Astrocyte of the cerebellum (primary cell): ENCODE measurements at regions not wholly inside any gene's neighbourhood (a gene's known extent, or its start where the extent isn't known, plus 50 kb on each side); places are given as distances from the start of the nearest gene placed in this dataset.

Source experiments
- DNase-seq: peaks from one replicate; pipeline ENCODE4 v3.0.0-alpha.2; 2011; ENCODE audit warnings: low read depth
- H3K4me3 ChIP-seq: 2 replicates; pipeline ENCODE4 v1.5.1; 2011; ENCODE audit warnings: mild to moderate bottlenecking, low read depth, low read length, moderate library complexity
- CTCF ChIP-seq: IDR thresholded peaks from 2 replicates; pipeline ENCODE4 v1.5.1; 2012; ENCODE audit warnings: low read length, low read depth, moderate library complexity, mild to moderate bottlenecking; ENCODE audit errors: missing control alignments
- in situ Hi-C: cut with HindIII; loops from 2 replicates; pipeline ENCODE4 v1.10.0; 2017; ENCODE audit warnings: low sequenced_read_pairs

DNA sequence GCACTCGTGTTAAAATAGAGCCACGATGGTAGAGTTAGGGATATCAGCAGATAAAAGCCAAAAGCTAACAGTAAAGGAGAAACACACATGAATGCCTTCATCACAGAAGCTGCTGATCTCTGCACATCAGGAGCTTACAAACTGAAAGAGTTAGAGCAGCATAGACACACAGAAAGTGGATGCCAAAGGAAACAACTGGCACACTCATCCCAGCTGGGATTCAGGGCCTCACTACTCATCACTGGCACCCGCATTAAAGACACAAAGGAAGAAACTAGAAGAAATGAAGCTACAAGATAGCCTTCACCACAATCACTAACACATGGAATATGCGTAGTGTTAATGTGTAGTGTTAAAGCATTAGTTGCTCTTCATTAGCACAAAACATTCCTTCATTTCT lies 156.4 kb upstream of the TBL1X start:
- DNase-seq: no peak
- in situ Hi-C loops: no loop called here
- TF ChIP-seq CTCF: no peak
- no peak overlapping the region for H3K4me3 ChIP-seq

DNA sequence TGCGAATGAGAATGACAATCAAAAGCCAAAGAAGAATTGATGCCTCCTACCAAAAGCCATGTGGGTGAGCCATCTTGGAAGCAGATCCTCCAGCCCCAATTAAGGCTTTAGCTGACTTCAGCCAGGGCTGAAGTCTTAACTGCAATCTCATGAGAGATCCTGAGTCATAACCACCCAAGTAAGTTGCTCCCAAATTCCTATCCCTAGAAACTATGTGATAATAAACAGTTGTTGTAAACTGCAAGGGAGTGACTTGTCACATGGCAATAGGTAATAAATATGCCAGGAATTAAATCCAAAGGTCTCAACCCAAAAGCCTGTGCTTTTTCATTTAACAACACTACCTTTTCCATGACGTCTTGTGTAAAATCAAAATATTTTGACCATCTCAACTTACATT lies 154.2 kb upstream of the TBL1X start:
- H3K4me3 ChIP-seq: no peak overlapping the region
- no peak for DNase-seq
- no peak for TF ChIP-seq CTCF
- in situ Hi-C loops: no loop called here

DNA sequence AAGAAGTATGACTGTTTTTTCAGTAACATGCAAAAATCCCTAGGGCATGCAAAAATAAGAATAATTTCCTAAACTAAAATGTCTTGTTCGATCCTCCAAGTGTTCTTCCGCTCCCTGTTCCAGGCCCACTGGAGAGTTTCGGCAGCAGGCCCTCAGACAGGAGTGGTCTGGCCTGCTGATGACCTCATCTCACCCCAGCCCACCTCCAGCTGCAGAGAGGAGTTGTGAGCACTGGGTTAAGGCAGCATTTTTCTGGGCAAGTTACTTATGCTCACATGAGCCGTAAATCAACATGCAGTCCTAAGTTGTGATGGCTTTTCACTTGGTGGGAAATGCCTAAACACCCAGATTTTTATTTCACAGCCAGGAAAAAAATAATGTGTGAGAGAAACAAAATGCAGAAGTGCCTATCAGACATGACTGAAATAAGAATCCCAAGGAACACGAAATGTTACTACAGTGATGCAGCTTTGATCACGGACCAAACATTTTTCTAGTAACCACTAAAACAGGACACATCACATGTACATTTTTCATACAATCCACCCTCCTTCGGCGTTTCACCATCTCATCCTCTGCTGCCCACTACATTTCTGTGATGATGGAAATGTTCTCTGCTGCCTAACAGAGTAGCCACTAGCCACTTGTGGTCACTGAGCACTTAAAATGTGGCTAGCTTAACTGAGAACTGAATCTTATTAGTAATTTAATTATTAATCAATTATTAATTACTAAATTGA lies 153.3 kb upstream of the TBL1X start:
- no peak for TF ChIP-seq CTCF
- DNase-seq: no peak
- H3K4me3 ChIP-seq: no peak overlapping the region
- in situ Hi-C loops: no loop called here

DNA sequence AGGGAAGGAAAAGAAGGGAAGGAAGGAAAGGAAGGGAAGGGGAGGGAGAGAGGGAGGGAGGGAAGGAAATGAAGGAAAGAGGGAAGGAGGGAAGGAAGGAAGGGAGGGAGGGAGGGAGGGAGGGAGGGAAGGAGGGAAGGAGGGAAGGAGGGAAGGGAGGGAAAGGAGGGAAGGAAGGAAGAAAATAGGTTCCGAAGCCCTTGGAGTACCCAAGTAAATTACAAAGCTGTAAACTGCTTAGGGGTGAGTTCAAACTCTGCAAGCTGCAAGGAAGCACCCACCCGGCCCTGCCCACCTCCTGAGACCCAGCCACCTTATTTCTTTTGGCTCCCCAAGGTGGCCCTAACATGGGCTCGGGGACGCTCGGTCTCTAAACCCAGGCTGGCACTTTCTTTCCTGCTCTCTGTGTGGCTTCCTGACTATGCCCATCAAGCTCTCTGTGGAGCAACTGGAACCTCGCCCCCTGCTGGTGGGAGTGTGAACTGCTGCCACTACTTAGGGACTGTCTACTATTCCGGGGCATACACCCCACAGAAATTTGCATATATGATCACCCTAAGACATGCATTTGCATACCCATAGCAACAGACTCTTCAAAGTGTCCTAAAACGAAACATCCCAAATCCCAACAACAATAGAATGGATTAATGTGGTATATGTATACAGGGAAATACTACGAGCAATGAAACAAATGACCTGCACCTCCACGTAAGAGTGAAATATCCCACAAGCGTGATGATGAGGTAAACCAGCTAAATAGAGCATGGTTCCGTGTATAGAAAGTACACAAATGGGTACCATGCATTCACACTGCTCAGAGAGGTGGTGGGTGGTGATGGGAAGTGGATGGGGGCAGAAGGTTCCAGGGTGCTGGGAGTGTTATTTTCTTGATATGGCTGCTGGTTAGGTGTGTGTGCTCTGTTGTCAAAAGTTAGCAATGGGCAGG lies 151.7 kb upstream of the TBL1X start:
- peak; percentile 44 for TF ChIP-seq CTCF
- no peak overlapping the region for H3K4me3 ChIP-seq
- no peak for DNase-seq
- in situ Hi-C loops: no loop called here

DNA sequence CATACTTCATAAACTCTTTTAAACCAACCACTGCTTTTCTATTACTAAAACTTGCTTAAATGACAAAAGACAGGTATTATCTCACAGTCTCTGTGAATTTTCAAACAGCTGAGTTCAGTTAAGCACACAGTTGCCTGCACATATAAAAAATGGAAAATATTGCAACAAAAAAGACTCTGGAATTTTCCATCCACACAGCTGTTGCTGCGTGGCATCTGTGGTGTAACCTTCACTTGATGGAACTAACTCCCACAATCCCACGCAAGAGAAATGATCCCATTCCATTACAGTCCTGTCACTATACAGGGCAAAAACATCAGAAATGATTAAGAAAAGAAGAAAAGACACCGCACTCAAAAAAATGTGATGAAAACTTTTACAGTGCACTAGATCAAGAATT lies 149.8 kb upstream of the TBL1X start:
- DNase-seq: no peak
- H3K4me3 ChIP-seq: no peak overlapping the region
- no peak for TF ChIP-seq CTCF
- in situ Hi-C loops: no loop called here

DNA sequence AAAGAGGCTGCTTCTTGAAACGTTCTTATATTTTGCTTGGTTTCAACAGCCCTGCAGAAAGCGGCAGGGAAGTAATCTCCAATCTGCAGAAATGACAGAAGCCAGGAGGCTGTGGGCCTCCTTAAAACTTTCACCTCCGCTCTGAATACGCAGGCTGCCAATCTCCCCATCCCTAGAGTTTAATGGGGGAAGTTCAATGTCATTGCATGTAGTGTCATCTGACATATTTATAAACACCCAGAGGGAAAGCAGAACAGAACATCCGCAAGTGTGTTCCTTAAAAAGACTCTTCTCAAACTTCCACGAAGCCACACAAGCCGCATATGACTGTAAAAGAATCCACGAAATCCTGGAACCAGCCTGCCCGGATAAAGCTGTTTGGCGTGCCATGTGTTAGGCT lies 148.8 kb upstream of the TBL1X start:
- in situ Hi-C loops: no loop called here
- H3K4me3 ChIP-seq: no peak overlapping the region
- TF ChIP-seq CTCF: no peak
- DNase-seq: no peak
